ENCODE measurements at regions not wholly inside any gene's neighbourhood (a gene's known extent, or its start where the extent isn't known, plus 50 kb on each side); places are given as distances from the start of the nearest gene placed in this dataset.
"Not testable (repeated sequence)": the region's sequence is repeated elsewhere in the genome, so short reads cannot be mapped to it uniquely, and the experiment has no call there.

- FAIRE-seq; H3K9me3 ChIP-seq (ENCODE audit: low read length); H4K20me1 ChIP-seq (ENCODE audit: insufficient read depth, low read length); H3K4me3 ChIP-seq (replicated peaks in 1 of 3; ENCODE audit: insufficient read depth in 1 of 3, low read depth in 2 of 3, low read length in 3 of 3); POLR2A ChIA-PET; CTCF ChIA-PET (ENCODE audit: low intra/inter-chr PET ratio, low total read pairs); in situ Hi-C loops (cut with HindIII; ENCODE audit: extremely low pct_ligation_motif_present, low pct_unique_long_range_greater_than_20kb); ATAC-seq; intact Hi-C loops (cut with micrococcal nuclease; ENCODE audit: unreplicated experiment); H3K9ac ChIP-seq (ENCODE audit: insufficient read depth, low read depth, low read length); H3K4me2 ChIP-seq (ENCODE audit: low read depth, low read length); H3K4me1 ChIP-seq (ENCODE audit: insufficient read depth, low read length); DNase-seq (ENCODE audit: low spot score); H3K36me3 ChIP-seq (replicated peaks in 1 of 2; ENCODE audit: control insufficient read depth in 1 of 2, insufficient read depth in 2 of 2, low read length in 2 of 2); BruUV-seq (replicated peaks); H3K79me2 ChIP-seq (ENCODE audit: insufficient read depth, low read length); H3K27ac ChIP-seq (ENCODE audit: extremely low read length, insufficient read depth, low read length); H2AFZ ChIP-seq (ENCODE audit: low read length); H3K27me3 ChIP-seq (ENCODE audit: control insufficient read depth in 1 of 2, insufficient read depth in 2 of 2, low read length in 2 of 2): not testable (repeated sequence)
- WGBS (ENCODE audit: low lambda C conversion rate): 60% methylated on average over 12 of the region's 16 CpGs
Measured at GRCh38 chr7:73244782-73245311, 63.8 kb downstream of the NSUN5 start.

DNA sequence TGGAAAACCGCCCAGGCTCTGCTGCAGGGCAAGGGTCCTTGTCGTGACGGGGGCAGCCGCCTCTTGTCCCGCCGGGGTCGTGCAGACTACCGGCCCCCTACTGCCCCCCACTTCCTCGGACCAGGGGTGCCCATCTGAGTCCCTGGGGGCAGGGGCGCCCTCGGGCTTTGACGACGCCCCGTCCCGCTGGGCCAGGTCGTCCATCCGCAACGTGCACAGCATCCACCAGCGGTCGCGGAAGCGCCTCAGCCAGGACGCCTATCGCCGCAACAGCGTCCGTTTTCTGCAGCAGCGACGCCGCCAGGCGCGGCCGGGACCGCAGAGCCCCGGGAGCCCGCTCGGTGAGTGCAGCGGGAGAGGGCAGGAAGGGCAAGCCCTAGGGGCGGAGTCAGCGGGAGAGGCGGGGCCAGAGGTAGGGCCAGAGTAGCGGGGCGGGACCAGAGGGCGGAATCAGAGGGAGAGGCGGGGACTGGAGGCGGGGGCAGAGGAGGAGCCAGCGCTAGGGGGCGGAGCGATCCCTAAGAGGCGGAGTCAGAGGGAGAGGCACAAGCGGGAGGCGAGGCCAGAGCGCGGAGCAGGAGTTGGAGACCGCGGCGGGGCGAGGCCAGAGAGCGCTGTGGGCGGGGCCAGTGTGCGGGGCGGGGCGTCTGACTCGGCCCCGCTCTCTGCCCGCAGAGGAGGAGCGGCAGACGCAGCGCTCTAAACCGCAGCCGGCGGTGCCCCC is 73.5 kb downstream of the NSUN5 start:
- BruUV-seq (replicated peaks); H2AFZ ChIP-seq (ENCODE audit: low read length); H3K79me2 ChIP-seq (ENCODE audit: insufficient read depth, low read length); H3K4me2 ChIP-seq (ENCODE audit: low read depth, low read length); H3K27me3 ChIP-seq (ENCODE audit: control insufficient read depth in 1 of 2, insufficient read depth in 2 of 2, low read length in 2 of 2); POLR2A ChIA-PET; H3K4me1 ChIP-seq (ENCODE audit: insufficient read depth, low read length); H3K9ac ChIP-seq (ENCODE audit: insufficient read depth, low read depth, low read length); H4K20me1 ChIP-seq (ENCODE audit: insufficient read depth, low read length); H3K9me3 ChIP-seq (ENCODE audit: low read length); FAIRE-seq; CTCF ChIA-PET (ENCODE audit: low intra/inter-chr PET ratio, low total read pairs); DNase-seq (ENCODE audit: low spot score); intact Hi-C loops (cut with micrococcal nuclease; ENCODE audit: unreplicated experiment); H3K27ac ChIP-seq (ENCODE audit: extremely low read length, insufficient read depth, low read length); in situ Hi-C loops (cut with HindIII; ENCODE audit: extremely low pct_ligation_motif_present, low pct_unique_long_range_greater_than_20kb); H3K36me3 ChIP-seq (replicated peaks in 1 of 2; ENCODE audit: control insufficient read depth in 1 of 2, insufficient read depth in 2 of 2, low read length in 2 of 2): not testable (repeated sequence)
- peak overlapping the region in 1 of 3 experiments; percentile 20; a peak in 2 of 6 replicates for H3K4me3 ChIP-seq (replicated peaks in 1 of 3; ENCODE audit: insufficient read depth in 1 of 3, low read depth in 2 of 3, low read length in 3 of 3)
- no CpG with 5 or more reads among the region's 72 CpGs for WGBS (ENCODE audit: low lambda C conversion rate)
- peak; percentile 93 for ATAC-seq
- TF ChIP-seq ZNF777 (CRISPR knock-in tag; IDR thresholded peaks at IDR 0.05): peak; percentile 47; the same call in 1 of the 2 replicates
- TF ChIP-seq GABPB1 (CRISPR knock-in tag; IDR thresholded peaks at IDR 0.05): peak; percentile 22; the same call in 1 of the 2 replicates

Data from HepG2 (cell line).